ENCODE measurements at regions not wholly inside any gene's neighbourhood (a gene's known extent, or its start where the extent isn't known, plus 50 kb on each side); places are given as distances from the start of the nearest gene placed in this dataset.

- intact Hi-C loops (cut with micrococcal nuclease; ENCODE audit: unreplicated experiment), result no loop called here
- CTCF ChIA-PET, result no interaction called here
- Histone ChIP-seq H3K27me3 (ENCODE audit: control insufficient read depth, insufficient read depth, low read length) (peaks cover 2% of the 10 kb centered on the region; the same call in 1 of the 2 replicates), H3K4me1 (ENCODE audit: control insufficient read depth, insufficient read depth, low read length) (no peaks in the 10 kb centered on the region), H3K4me3 (ENCODE audit: low read depth in 2 of 2, low read length in 2 of 2) (no peak overlapping the region), H3K27ac (ENCODE audit: low read length) (no peak overlapping the region), H3K36me3 (ENCODE audit: control insufficient read depth, insufficient read depth, low read length) (no peaks in the 10 kb centered on the region), H3K9me3 (ENCODE audit: control insufficient read depth, insufficient read depth, low read depth, low read length) (no peaks in the 10 kb centered on the region)
- no TSS peak for BruUV-seq (replicated peaks)
- POLR2A ChIA-PET, result no interaction called here
- ATAC-seq, result no peak
- TF ChIP-seq SIN3A (IDR thresholded peaks at IDR 0.05; ENCODE audit: borderline replicate concordance, insufficient read depth, low read depth, low read length) (no peak), TCF7L2 (IDR thresholded peaks at IDR 0.05; ENCODE audit: low read depth, low read length) (no peak), CTCF (IDR thresholded peaks at IDR 0.05) (no peak), POLR2AphosphoS5 (IDR thresholded peaks at IDR 0.05; ENCODE audit: low read depth, low read length) (no peak), REST (IDR thresholded peaks at IDR 0.05; ENCODE audit: insufficient read depth in 1 of 2, low read depth in 2 of 2, low read length in 1 of 2) (no peak)
- DNase-seq (ENCODE audit: low read depth, low spot score), result no peak
- in situ Hi-C loops (cut with HindIII; ENCODE audit: low pct_unique_long_range_greater_than_20kb, low sequenced_read_pairs), result no loop called here
These were observed 126.4 kb upstream of the CXCL14 start for GRCh38 chr5:135705141-135705631.

GRCh38 chr5:135704616-135705015 is 125.8 kb upstream of the CXCL14 start:
- TF ChIP-seq SIN3A (IDR thresholded peaks at IDR 0.05; ENCODE audit: borderline replicate concordance, insufficient read depth, low read depth, low read length) (no peak), REST (IDR thresholded peaks at IDR 0.05; ENCODE audit: insufficient read depth in 1 of 2, low read depth in 2 of 2, low read length in 1 of 2) (no peak), TCF7L2 (IDR thresholded peaks at IDR 0.05; ENCODE audit: low read depth, low read length) (no peak), POLR2AphosphoS5 (IDR thresholded peaks at IDR 0.05; ENCODE audit: low read depth, low read length) (no peak), CTCF (IDR thresholded peaks at IDR 0.05) (no peak)
- no peak overlapping the region for H3K4me3 ChIP-seq (ENCODE audit: low read depth in 2 of 2, low read length in 2 of 2)
- BruUV-seq (replicated peaks), result no TSS peak

More at GRCh38 chr5:135704616-135705015, 125.8 kb upstream of the CXCL14 start:
- Histone ChIP-seq H3K27me3 (ENCODE audit: control insufficient read depth, insufficient read depth, low read length) (peaks cover 2% of the 10 kb centered on the region), H3K9me3 (ENCODE audit: control insufficient read depth, insufficient read depth, low read depth, low read length) (no peaks in the 10 kb centered on the region), H3K36me3 (ENCODE audit: control insufficient read depth, insufficient read depth, low read length) (no peaks in the 10 kb centered on the region), H3K27ac (ENCODE audit: low read length) (no peak overlapping the region), H3K4me1 (ENCODE audit: control insufficient read depth, insufficient read depth, low read length) (no peaks in the 10 kb centered on the region)
- in situ Hi-C loops (cut with HindIII; ENCODE audit: low pct_unique_long_range_greater_than_20kb, low sequenced_read_pairs) (no loop called here), intact Hi-C loops (cut with micrococcal nuclease; ENCODE audit: unreplicated experiment) (no loop called here)
- CTCF ChIA-PET, result no interaction called here
- no peak for ATAC-seq
- POLR2A ChIA-PET, result no interaction called here
- no peak for DNase-seq (ENCODE audit: low read depth, low spot score)

Data from Panc1 (cell line).